ENCODE measurements at regions not wholly inside any gene's neighbourhood (a gene's known extent, or its start where the extent isn't known, plus 50 kb on each side); places are given as distances from the start of the nearest gene placed in this dataset.

DNA sequence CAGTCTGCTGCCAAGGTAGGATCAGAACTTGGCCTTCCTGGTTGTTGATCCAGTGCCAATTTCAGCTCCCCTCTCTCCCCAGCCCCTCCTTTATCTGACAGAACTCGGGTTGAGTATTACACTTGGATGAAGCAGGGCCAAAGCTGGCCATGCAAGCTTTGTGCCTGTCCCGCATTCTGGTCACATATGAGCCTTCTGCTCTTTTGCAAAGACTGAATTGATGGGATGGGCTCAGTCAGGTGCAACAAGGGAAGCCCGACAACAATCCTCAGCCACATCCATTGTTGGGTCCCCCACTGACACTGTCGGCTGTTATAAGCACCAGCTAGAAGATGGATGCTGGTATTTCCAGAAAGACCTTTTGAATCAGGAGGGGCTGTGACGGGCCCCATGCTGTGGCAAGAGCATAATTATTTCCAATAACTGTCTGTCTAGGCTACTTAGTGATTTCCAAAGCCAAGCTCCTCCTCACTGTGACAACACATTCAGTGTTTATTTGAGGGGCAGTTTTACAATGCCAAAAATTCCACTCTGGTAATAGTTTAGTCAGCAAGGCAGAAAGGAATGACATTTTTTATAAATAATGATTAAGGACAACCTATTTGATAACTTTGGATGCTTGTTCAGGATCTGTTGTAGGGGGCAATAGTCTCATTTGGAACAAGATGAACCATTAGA lies 146.8 kb upstream of the FRMD4B start:
- Histone ChIP-seq H3K4me3 (no peak overlapping the region), H3K4me2 (no peak overlapping the region), H3K27ac (no peak overlapping the region), H3K4me1 (no peaks in the 10 kb centered on the region), H3K9me3 (no peaks in the 10 kb centered on the region)
- DNase-seq (ENCODE audit: low read depth in 1 of 2, low spot score in 1 of 2) (no peak), FAIRE-seq (no peak), ATAC-seq (no peak)
- ChIA-PET CTCF (no interaction called here), POLR2A (no interaction called here)
- 35% methylated on average over 5 of the region's 5 CpGs for WGBS (ENCODE audit: missing lambda C conversion rate)
- TF ChIP-seq NPAS2 (CRISPR knock-in tag; IDR thresholded peaks at IDR 0.05; ENCODE audit: borderline replicate concordance) (no peak), JUN (IDR thresholded peaks at IDR 0.05) (no peak), CEBPB (IDR thresholded peaks at IDR 0.05) (no peak), CBX8 (IDR thresholded peaks at IDR 0.05) (no peak), HOXA7 (CRISPR knock-in tag; IDR thresholded peaks at IDR 0.05) (no peak), CHD4 (IDR thresholded peaks at IDR 0.05; ENCODE audit: borderline replicate concordance) (no peak)
- TF ChIP-seq, protein P1, sequence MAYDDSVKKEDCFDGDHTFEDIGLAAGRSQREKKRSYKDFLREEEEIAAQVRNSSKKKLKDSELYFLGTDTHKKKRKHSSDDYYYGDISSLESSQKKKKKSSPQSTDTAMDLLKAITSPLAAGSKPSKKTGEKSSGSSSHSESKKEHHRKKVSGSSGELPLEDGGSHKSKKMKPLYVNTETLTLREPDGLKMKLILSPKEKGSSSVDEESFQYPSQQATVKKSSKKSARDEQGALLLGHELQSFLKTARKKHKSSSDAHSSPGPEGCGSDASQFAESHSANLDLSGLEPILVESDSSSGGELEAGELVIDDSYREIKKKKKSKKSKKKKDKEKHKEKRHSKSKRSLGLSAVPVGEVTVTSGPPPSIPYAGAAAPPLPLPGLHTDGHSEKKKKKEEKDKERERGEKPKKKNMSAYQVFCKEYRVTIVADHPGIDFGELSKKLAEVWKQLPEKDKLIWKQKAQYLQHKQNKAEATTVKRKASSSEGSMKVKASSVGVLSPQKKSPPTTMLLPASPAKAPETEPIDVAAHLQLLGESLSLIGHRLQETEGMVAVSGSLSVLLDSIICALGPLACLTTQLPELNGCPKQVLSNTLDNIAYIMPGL (CRISPR knock-in tag; IDR thresholded peaks at IDR 0.05; ENCODE audit: borderline replicate concordance) = no peak
- TF ChIP-seq, protein P2, sequence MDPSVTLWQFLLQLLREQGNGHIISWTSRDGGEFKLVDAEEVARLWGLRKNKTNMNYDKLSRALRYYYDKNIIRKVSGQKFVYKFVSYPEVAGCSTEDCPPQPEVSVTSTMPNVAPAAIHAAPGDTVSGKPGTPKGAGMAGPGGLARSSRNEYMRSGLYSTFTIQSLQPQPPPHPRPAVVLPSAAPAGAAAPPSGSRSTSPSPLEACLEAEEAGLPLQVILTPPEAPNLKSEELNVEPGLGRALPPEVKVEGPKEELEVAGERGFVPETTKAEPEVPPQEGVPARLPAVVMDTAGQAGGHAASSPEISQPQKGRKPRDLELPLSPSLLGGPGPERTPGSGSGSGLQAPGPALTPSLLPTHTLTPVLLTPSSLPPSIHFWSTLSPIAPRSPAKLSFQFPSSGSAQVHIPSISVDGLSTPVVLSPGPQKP (IDR thresholded peaks at IDR 0.05; ENCODE audit: low read depth, low read length) = no peak
- TF ChIP-seq, protein P3, sequence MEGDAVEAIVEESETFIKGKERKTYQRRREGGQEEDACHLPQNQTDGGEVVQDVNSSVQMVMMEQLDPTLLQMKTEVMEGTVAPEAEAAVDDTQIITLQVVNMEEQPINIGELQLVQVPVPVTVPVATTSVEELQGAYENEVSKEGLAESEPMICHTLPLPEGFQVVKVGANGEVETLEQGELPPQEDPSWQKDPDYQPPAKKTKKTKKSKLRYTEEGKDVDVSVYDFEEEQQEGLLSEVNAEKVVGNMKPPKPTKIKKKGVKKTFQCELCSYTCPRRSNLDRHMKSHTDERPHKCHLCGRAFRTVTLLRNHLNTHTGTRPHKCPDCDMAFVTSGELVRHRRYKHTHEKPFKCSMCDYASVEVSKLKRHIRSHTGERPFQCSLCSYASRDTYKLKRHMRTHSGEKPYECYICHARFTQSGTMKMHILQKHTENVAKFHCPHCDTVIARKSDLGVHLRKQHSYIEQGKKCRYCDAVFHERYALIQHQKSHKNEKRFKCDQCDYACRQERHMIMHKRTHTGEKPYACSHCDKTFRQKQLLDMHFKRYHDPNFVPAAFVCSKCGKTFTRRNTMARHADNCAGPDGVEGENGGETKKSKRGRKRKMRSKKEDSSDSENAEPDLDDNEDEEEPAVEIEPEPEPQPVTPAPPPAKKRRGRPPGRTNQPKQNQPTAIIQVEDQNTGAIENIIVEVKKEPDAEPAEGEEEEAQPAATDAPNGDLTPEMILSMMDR (IDR thresholded peaks at IDR 0.05) = no peak

DNA sequence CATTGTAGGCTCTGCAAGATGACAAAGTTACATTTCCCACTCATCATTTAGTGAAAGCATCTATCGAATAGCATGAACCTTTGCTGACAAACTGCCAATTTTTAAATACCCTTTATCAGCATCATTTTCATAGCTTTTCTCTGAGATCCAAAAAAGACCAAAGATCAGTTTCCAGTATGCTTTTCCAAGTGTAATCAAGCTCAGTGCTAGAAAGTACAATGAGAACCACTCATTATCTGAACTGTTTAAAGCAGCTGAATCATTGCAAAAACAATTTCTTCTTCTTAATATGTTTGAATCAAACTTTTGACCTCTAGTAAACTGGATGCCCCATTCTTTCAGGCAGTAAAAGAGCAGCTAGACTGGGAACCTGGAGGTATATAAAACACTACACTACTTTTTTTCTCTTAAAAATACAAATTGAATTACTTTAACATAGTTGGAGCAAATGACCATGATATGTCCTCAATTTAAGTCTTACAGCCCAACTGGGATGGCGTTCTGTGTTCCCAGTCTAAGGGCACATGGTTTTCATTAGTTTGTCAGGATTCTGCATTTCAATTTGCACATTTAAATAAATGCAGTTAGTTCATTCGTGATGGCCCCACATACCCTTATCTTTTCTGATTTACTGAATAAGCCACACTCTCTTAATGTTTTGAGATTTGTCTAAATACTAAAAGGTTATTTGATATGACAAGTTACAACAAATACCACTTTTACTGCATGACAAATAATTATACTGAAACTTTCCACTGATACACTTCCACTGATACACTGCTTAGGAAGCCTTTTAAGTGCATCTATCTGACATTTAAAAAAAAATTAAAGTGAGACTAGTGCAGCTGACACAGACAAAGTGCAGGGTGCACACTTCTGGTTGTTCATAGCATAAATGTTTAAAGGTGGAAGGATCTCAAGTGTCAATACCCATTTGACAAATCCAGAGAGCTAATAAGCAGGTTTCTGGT lies 146.0 kb upstream of the FRMD4B start:
- WGBS (ENCODE audit: missing lambda C conversion rate) = 26% methylated on average over 3 of the region's 3 CpGs
- Histone ChIP-seq H3K4me1 (no peaks in the 10 kb centered on the region), H3K9me3 (no peaks in the 10 kb centered on the region), H3K4me3 (no peak overlapping the region), H3K4me2 (no peak overlapping the region), H3K27ac (no peak overlapping the region)
- DNase-seq (ENCODE audit: low read depth in 1 of 2, low spot score in 1 of 2) = no peak
- POLR2A ChIA-PET = no interaction called here
- no peak for TF ChIP-seq HOXA7 (CRISPR knock-in tag; IDR thresholded peaks at IDR 0.05)
- TF ChIP-seq KDM5A (IDR thresholded peaks at IDR 0.05) = no peak
- TF ChIP-seq HEYL (CRISPR knock-in tag; IDR thresholded peaks at IDR 0.05) = no peak
- TF ChIP-seq SREBF2 (IDR thresholded peaks at IDR 0.05) = no peak
- no peak for TF ChIP-seq FOSL2 (IDR thresholded peaks at IDR 0.05)
- no peak for TF ChIP-seq FOSL2 (CRISPR knock-in tag; IDR thresholded peaks at IDR 0.05)
- TF ChIP-seq, protein P2 (IDR thresholded peaks at IDR 0.05; ENCODE audit: low read depth, low read length) = no peak
- no peak for TF ChIP-seq EP300 (IDR thresholded peaks at IDR 0.05)
- TF ChIP-seq ZSCAN20 (CRISPR knock-in tag; IDR thresholded peaks at IDR 0.05) = no peak
- TF ChIP-seq TP53 (CRISPR knock-in tag; IDR thresholded peaks at IDR 0.05) = no peak
- no peak for TF ChIP-seq POLR2A (IDR thresholded peaks at IDR 0.05; ENCODE audit: low read length)
- TF ChIP-seq, protein P4, sequence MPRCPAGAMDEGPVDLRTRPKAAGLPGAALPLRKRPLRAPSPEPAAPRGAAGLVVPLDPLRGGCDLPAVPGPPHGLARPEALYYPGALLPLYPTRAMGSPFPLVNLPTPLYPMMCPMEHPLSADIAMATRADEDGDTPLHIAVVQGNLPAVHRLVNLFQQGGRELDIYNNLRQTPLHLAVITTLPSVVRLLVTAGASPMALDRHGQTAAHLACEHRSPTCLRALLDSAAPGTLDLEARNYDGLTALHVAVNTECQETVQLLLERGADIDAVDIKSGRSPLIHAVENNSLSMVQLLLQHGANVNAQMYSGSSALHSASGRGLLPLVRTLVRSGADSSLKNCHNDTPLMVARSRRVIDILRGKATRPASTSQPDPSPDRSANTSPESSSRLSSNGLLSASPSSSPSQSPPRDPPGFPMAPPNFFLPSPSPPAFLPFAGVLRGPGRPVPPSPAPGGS (IDR thresholded peaks at IDR 0.05) = no peak
- TF ChIP-seq FOXS1 (CRISPR knock-in tag; IDR thresholded peaks at IDR 0.05) = no peak
- no peak for TF ChIP-seq FOSB (CRISPR knock-in tag; IDR thresholded peaks at IDR 0.05)
- TF ChIP-seq SMC3 (IDR thresholded peaks at IDR 0.05) = no peak
- TF ChIP-seq MAZ (IDR thresholded peaks at IDR 0.05; ENCODE audit: borderline replicate concordance, low read depth, low read length) = no peak
- no peak for TF ChIP-seq KDM1A (IDR thresholded peaks at IDR 0.05; ENCODE audit: low read depth)
- no peak for TF ChIP-seq CEBPB (IDR thresholded peaks at IDR 0.05)
- no peak for TF ChIP-seq RFX5 (IDR thresholded peaks at IDR 0.05)
- FAIRE-seq = no peak
- no peak for ATAC-seq
- CTCF ChIA-PET = interaction anchor here (0.6 kb wide), 1 partner anchor 55 kb away, joined by 3 read pairs; no protein-coding TSS in a partner anchor
